Endothelial cell of umbilical vein (primary cell): ENCODE measurements at regions not wholly inside any gene's neighbourhood (a gene's known extent, or its start where the extent isn't known, plus 50 kb on each side); places are given as distances from the start of the nearest gene placed in this dataset.

Experiments
- BruUV-seq: library from RNA; stranded (reverse); fragments of 400-500 nt; replicated peaks from 2 replicates; lab custom pipeline; 2021; lab: Mats Ljungman, UMichigan
- CTCF ChIA-PET: fragments of 300-600, 350-600 bp; sonication (Branson Sonifier 250); formaldehyde crosslinking; loops from one replicate; lab custom pipeline; 2021; ENCODE audit warnings: antibody characterized with exemption, inconsistent platforms; lab: Charles Lee
- POLR2A ChIA-PET: fragments of 300-600, 350-600 bp; sonication (Branson Sonifier 250); formaldehyde crosslinking; loops from one replicate; lab custom pipeline; 2021; ENCODE audit warnings: antibody characterized with exemption, inconsistent platforms; lab: Charles Lee
- DNase-seq: peaks from one replicate; pipeline ENCODE4 v3.0.0-alpha.2; 2011; ENCODE audit warnings: low read depth, low spot score
- FAIRE-seq: peaks from 2 replicates; lab custom pipeline; 2011; peaks lifted over from hg19 to GRCh38; lab: Jason Lieb, UNC
- H2AFZ ChIP-seq: 2 replicates; pipeline ENCODE4 v1.6.0; 2012; ENCODE audit warnings: low read depth, low read length, control low read depth, inconsistent platforms
- H3K27ac ChIP-seq: 2 replicates; pipeline ENCODE4 v1.5.1; 2011; ENCODE audit warnings: low read depth, mild to moderate bottlenecking, control low read depth, low read length, moderate library complexity; ENCODE audit not compliant: insufficient read depth
- H3K27me3 ChIP-seq, 2 experiments: 2 replicates each; pipeline versions ENCODE4 v1.6.0 to v1.6.1; 2011; ENCODE audit warnings: low read length in 2 of 2, mixed read lengths in 1 of 2; ENCODE audit not compliant: control insufficient read depth in 2 of 2, insufficient read depth in 2 of 2
- H3K36me3 ChIP-seq, 2 experiments: 2 replicates in 1 of 2; 3 replicates in 1 of 2; pipeline ENCODE4 v1.5.1; 2011; ENCODE audit warnings: low read length in 2 of 2, mild to moderate bottlenecking in 1 of 2, moderate library complexity in 1 of 2; ENCODE audit not compliant: control insufficient read depth in 2 of 2, insufficient read depth in 2 of 2; ENCODE audit errors: extremely low read depth in 1 of 2
- H3K4me1 ChIP-seq: 3 replicates; pipeline ENCODE4 v1.5.1; 2011; ENCODE audit warnings: mild to moderate bottlenecking, low read length; ENCODE audit not compliant: control insufficient read depth, insufficient read depth; ENCODE audit errors: extremely low read depth
- H3K4me2 ChIP-seq: 2 replicates; pipeline ENCODE4 v1.6.1; 2011; ENCODE audit warnings: low read length, control low read depth, mixed read lengths; ENCODE audit not compliant: insufficient read depth
- H3K4me3 ChIP-seq, 3 experiments: fragments of 200-600 bp in 1 of 3; sonication (generic), shearing (Covaris generic) in 1 of 3; replicated peaks in 1 of 3; 2 replicates each; pipeline ENCODE4 v1.5.1; 2011 to 2016; ENCODE audit warnings: control low read depth in 3 of 3, low read length in 3 of 3, mild to moderate bottlenecking in 2 of 3, inconsistent platforms in 1 of 3, low read depth in 1 of 3, moderate library complexity in 1 of 3; ENCODE audit not compliant: insufficient read depth in 1 of 3
- H3K79me2 ChIP-seq: 2 replicates; pipeline ENCODE4 v1.6.0; 2012; ENCODE audit warnings: low read length, inconsistent platforms; ENCODE audit not compliant: control insufficient read depth, insufficient read depth
- H3K9ac ChIP-seq: replicated peaks from 2 replicates; pipeline ENCODE3; 2011; ENCODE audit warnings: low read length, control low read depth; ENCODE audit not compliant: insufficient read depth; ENCODE audit errors: extremely low read depth
- H3K9me1 ChIP-seq: replicated peaks from 3 replicates; pipeline ENCODE4 v1.6.0; 2011; ENCODE audit warnings: mild to moderate bottlenecking, low read length; ENCODE audit not compliant: control insufficient read depth, insufficient read depth; ENCODE audit errors: extremely low read depth
- H3K9me3 ChIP-seq: replicated peaks from 2 replicates; pipeline ENCODE4 v1.5.1; 2012; ENCODE audit warnings: low read length, inconsistent platforms; ENCODE audit not compliant: control insufficient read depth, insufficient read depth
- H4K20me1 ChIP-seq: replicated peaks from 2 replicates; pipeline ENCODE3; 2011; ENCODE audit warnings: mild to moderate bottlenecking, low read length; ENCODE audit not compliant: control insufficient read depth, insufficient read depth; ENCODE audit errors: extremely low read depth
- CTCF ChIP-seq, 2 donors: IDR thresholded peaks; 1 replicate in 1 of 2; 2 replicates in 1 of 2; pipeline ENCODE4 v1.5.1; 2011; ENCODE audit warnings: low read length in 2 of 2, mild to moderate bottlenecking in 2 of 2, moderate library complexity in 2 of 2, control low read depth in 1 of 2, inconsistent platforms in 1 of 2, low read depth in 1 of 2; ENCODE audit not compliant: insufficient read depth in 1 of 2; ENCODE audit errors: extremely low read depth in 1 of 2
- EZH2 ChIP-seq: IDR thresholded peaks from 2 replicates; pipeline ENCODE4 v1.6.1; 2012; ENCODE audit warnings: borderline replicate concordance, low read depth, mild to moderate bottlenecking, moderate library complexity, low read length, inconsistent platforms; ENCODE audit not compliant: severe bottlenecking
- FOS ChIP-seq: IDR thresholded peaks from 2 replicates; pipeline ENCODE4 v1.6.1; 2011; ENCODE audit warnings: mild to moderate bottlenecking, low read length, moderate library complexity, borderline replicate concordance; ENCODE audit not compliant: insufficient read depth
- GATA2 ChIP-seq: IDR thresholded peaks from 2 replicates; pipeline ENCODE4 v1.7.0; 2011; ENCODE audit warnings: low read depth, mild to moderate bottlenecking, moderate library complexity, mixed read lengths, low read length; ENCODE audit not compliant: insufficient read length, insufficient read depth
- JUN ChIP-seq: IDR thresholded peaks from 2 replicates; pipeline ENCODE4 v1.6.1; 2011; ENCODE audit warnings: borderline replicate concordance, low read depth; ENCODE audit not compliant: insufficient read length, insufficient read depth
- MAX ChIP-seq: IDR thresholded peaks from 2 replicates; pipeline ENCODE4 v1.6.1; 2011; ENCODE audit not compliant: insufficient read depth, insufficient read length
- MYC ChIP-seq: IDR thresholded peaks from one replicate; pipeline ENCODE4 v1.6.1; 2011; ENCODE audit warnings: mild to moderate bottlenecking, low read depth, low read length
- POLR2A ChIP-seq: IDR thresholded peaks from 2 replicates; pipeline ENCODE4 v1.6.1; 2012; ENCODE audit warnings: low read depth, mild to moderate bottlenecking, control low read depth, low read length
- POLR2AphosphoS5 ChIP-seq: IDR thresholded peaks from 2 replicates; pipeline ENCODE4 v1.6.1; 2012; ENCODE audit warnings: low read depth, mild to moderate bottlenecking, control low read depth, low read length, moderate library complexity; ENCODE audit not compliant: insufficient read depth
- dilution Hi-C: fragments of 300-500 bp; cut with MboI; formaldehyde crosslinking; loops from one replicate; pipeline ENCODE4 v1.15.0; 2019; ENCODE audit warnings: low sequenced_read_pairs; ENCODE audit not compliant: extremely low pct_ligation_motif_present
- intact Hi-C: fragments of 100-400 bp; cut with micrococcal nuclease; formaldehyde crosslinking; loops from one replicate; pipeline ENCODE4 v1.10.0; 2022

GRCh38 chr2:83859553-83859952, 599.5 kb downstream of the SUCLG1 start:
- Histone ChIP-seq H3K27ac (no peak overlapping the region), H3K36me3 (no peaks in the 10 kb centered on the region), H3K4me1 (no peaks in the 10 kb centered on the region), H3K4me2 (no peak overlapping the region), H2AFZ (no peak overlapping the region), H3K9ac (no peak overlapping the region), H4K20me1 (no peaks in the 10 kb centered on the region), H3K9me3 (no peaks in the 10 kb centered on the region), H3K27me3 (no peaks in the 10 kb centered on the region), H3K9me1 (no peaks in the 10 kb centered on the region), H3K4me3 (no peak overlapping the region), H3K79me2 (no peaks in the 10 kb centered on the region)
- dilution Hi-C loops, result no loop called here
- DNase-seq, result no peak
- ChIA-PET CTCF (no interaction called here), POLR2A (no interaction called here)
- BruUV-seq, result no TSS peak
- no peak for FAIRE-seq
- intact Hi-C loops, result no loop called here
- TF ChIP-seq MAX (no peak), GATA2 (no peak), POLR2A (no peak), CTCF (IDR thresholded peaks at IDR 0.05; ENCODE audit: extremely low read depth in 1 of 2, insufficient read depth in 1 of 2, low read depth in 1 of 2, low read length in 2 of 2) (no peak), EZH2 (no peak), JUN (no peak), MYC (no peak), POLR2AphosphoS5 (no peak), FOS (no peak)
